Trophoblast cell (in vitro differentiated cells and primary cell): ENCODE measurements at regions not wholly inside any gene's neighbourhood (a gene's known extent, or its start where the extent isn't known, plus 50 kb on each side); places are given as distances from the start of the nearest gene placed in this dataset.
A peak's percentile ranks its signal among the peaks of the same experiment; 100 is the strongest.
"Not testable (repeated sequence)": the region's sequence is repeated elsewhere in the genome, so short reads cannot be mapped to it uniquely, and the experiment has no call there.

Experiments used
- DNase-seq, 2 donors: peaks; one replicate each; pipeline ENCODE4 v3.0.0-alpha.2; 2016
- H2AFZ ChIP-seq: 2 replicates; pipeline ENCODE4 v1.6.1; 2013; ENCODE audit warnings: low read length, moderate library complexity, mild to moderate bottlenecking; ENCODE audit not compliant: insufficient read depth, poor library complexity
- H2AK5ac ChIP-seq: 2 replicates; pipeline ENCODE4 v1.6.1; 2013; ENCODE audit warnings: mild to moderate bottlenecking, low read length
- H2BK120ac ChIP-seq: 2 replicates; pipeline ENCODE4 v1.6.1; 2013; ENCODE audit warnings: low read length, mild to moderate bottlenecking, moderate library complexity; ENCODE audit not compliant: insufficient read depth, poor library complexity
- H2BK12ac ChIP-seq: 2 replicates; pipeline ENCODE4 v1.6.1; 2013; ENCODE audit warnings: mild to moderate bottlenecking, low read length, moderate library complexity
- H2BK5ac ChIP-seq: 2 replicates; pipeline ENCODE4 v1.6.1; 2013; ENCODE audit warnings: low read length, low read depth, moderate library complexity, mild to moderate bottlenecking; ENCODE audit not compliant: poor library complexity
- H3K14ac ChIP-seq: 2 replicates; pipeline ENCODE4 v1.6.1; 2013; ENCODE audit warnings: mild to moderate bottlenecking, low read length
- H3K18ac ChIP-seq: 2 replicates; pipeline ENCODE4 v1.6.1; 2013; ENCODE audit warnings: mild to moderate bottlenecking, low read length
- H3K23ac ChIP-seq: 2 replicates; pipeline ENCODE4 v1.6.1; 2013; ENCODE audit warnings: low read length
- H3K27ac ChIP-seq: 2 replicates; pipeline ENCODE4 v1.5.1; 2013; ENCODE audit warnings: low read depth, mild to moderate bottlenecking, inconsistent platforms, low read length, moderate library complexity
- H3K27me3 ChIP-seq: 2 replicates; pipeline ENCODE4 v1.6.1; 2013; ENCODE audit warnings: inconsistent platforms, mild to moderate bottlenecking, low read length, moderate library complexity; ENCODE audit not compliant: insufficient read depth
- H3K36me3 ChIP-seq, 2 experiments: 1 replicate in 1 of 2; 2 replicates in 1 of 2; pipeline ENCODE4 v1.6.1; 2013; ENCODE audit warnings: low read length in 2 of 2, mild to moderate bottlenecking in 2 of 2, moderate library complexity in 1 of 2; ENCODE audit not compliant: insufficient read depth in 2 of 2, control insufficient read depth in 1 of 2
- H3K4ac ChIP-seq: 2 replicates; pipeline ENCODE4 v1.6.1; 2013; ENCODE audit warnings: low read depth, mild to moderate bottlenecking, low read length, moderate library complexity
- H3K4me1 ChIP-seq, 2 experiments: 1 replicate in 1 of 2; 2 replicates in 1 of 2; pipeline ENCODE4 v1.6.1; 2013; ENCODE audit warnings: low read length in 2 of 2, mild to moderate bottlenecking in 2 of 2, moderate library complexity in 1 of 2; ENCODE audit not compliant: insufficient read depth in 2 of 2, control insufficient read depth in 1 of 2
- H3K4me2 ChIP-seq: 2 replicates; pipeline ENCODE4 v1.6.1; 2013; ENCODE audit warnings: inconsistent platforms, mild to moderate bottlenecking, low read length, moderate library complexity
- H3K4me3 ChIP-seq: 2 replicates; pipeline ENCODE4 v1.5.1; 2013; ENCODE audit warnings: mild to moderate bottlenecking, low read depth, low read length, inconsistent platforms
- H3K79me1 ChIP-seq: one replicate; pipeline ENCODE4 v1.6.1; 2013; ENCODE audit warnings: low read length
- H3K79me2 ChIP-seq: 2 replicates; pipeline ENCODE4 v1.6.1; 2013; ENCODE audit warnings: low read length, mild to moderate bottlenecking; ENCODE audit not compliant: control insufficient read depth, insufficient read depth, poor library complexity
- H3K9ac ChIP-seq: 2 replicates; pipeline ENCODE4 v1.6.1; 2013; ENCODE audit warnings: mild to moderate bottlenecking, low read length
- H3K9me3 ChIP-seq: 2 replicates; pipeline ENCODE4 v1.6.1; 2013; ENCODE audit warnings: low read depth, mild to moderate bottlenecking, control low read depth, inconsistent platforms, low read length; ENCODE audit not compliant: insufficient read depth
- H4K12ac ChIP-seq: 2 replicates; pipeline ENCODE4 v1.6.1; 2013; ENCODE audit warnings: low read depth, mild to moderate bottlenecking, low read length, moderate library complexity
- H4K8ac ChIP-seq: 2 replicates; pipeline ENCODE4 v1.6.1; 2013; ENCODE audit warnings: low read depth, mild to moderate bottlenecking, low read length, moderate library complexity
- H4K91ac ChIP-seq: one replicate; pipeline ENCODE4 v1.6.1; 2013; ENCODE audit warnings: low read depth, mild to moderate bottlenecking, low read length, moderate library complexity
- WGBS: extraction: QIAGEN DNeasy Blood & Tissue Kit; methylation state at CpG from one replicate; pipeline ENCODE4 v1.1.7; 2013; ENCODE audit warnings: missing lambda C conversion rate; ENCODE audit not compliant: insufficient read length, insufficient coverage; ENCODE audit errors: extremely low coverage; 5-methylcytosine and 5-hydroxymethylcytosine counted together

- Histone ChIP-seq H3K9ac (no peak overlapping the region), H4K91ac (no peak overlapping the region), H2BK12ac (no peak overlapping the region), H3K79me1 (no peaks in the 10 kb centered on the region), H2AK5ac (no peak overlapping the region), H2AFZ (no peak overlapping the region), H4K12ac (no peak overlapping the region), H3K23ac (no peak overlapping the region), H3K4ac (no peak overlapping the region), H3K18ac (no peak overlapping the region), H3K4me3 (no peak overlapping the region), H3K4me2 (no peak overlapping the region), H3K27ac (no peak overlapping the region), H3K14ac (no peak overlapping the region), H2BK120ac (no peak overlapping the region), H3K27me3 (no peaks in the 10 kb centered on the region), H3K9me3 (no peaks in the 10 kb centered on the region), H2BK5ac (no peak overlapping the region), H4K8ac (no peak overlapping the region), H3K4me1 (no peaks in the 10 kb centered on the region), H3K36me3 (no peaks in the 10 kb centered on the region), H3K79me2 (no peaks in the 10 kb centered on the region)
- no CpG with 5 or more reads among the region's 1 CpG for WGBS
- no peak for DNase-seq
Observed at GRCh38 chr10:46175296-46175695, 111.5 kb upstream of the ANTXRL start.

- Histone ChIP-seq H3K36me3 (no peaks in the 10 kb centered on the region), H2BK5ac (no peak overlapping the region), H3K18ac (no peak overlapping the region), H3K27me3 (no peaks in the 10 kb centered on the region), H2AFZ (no peak overlapping the region), H3K14ac (no peak overlapping the region), H2BK12ac (no peak overlapping the region), H4K8ac (no peak overlapping the region), H2AK5ac (no peak overlapping the region), H3K4me1 (no peaks in the 10 kb centered on the region), H3K4me3 (no peak overlapping the region), H4K12ac (no peak overlapping the region), H4K91ac (no peak overlapping the region), H3K4ac (no peak overlapping the region), H3K9ac (no peak overlapping the region), H3K23ac (no peak overlapping the region), H3K4me2 (no peak overlapping the region), H3K27ac (no peak overlapping the region), H2BK120ac (no peak overlapping the region), H3K79me1 (no peaks in the 10 kb centered on the region), H3K79me2 (no peaks in the 10 kb centered on the region), H3K9me3 (no peaks in the 10 kb centered on the region)
- no peak for DNase-seq
Observed at GRCh38 chr10:46175831-46176230, 111.0 kb upstream of the ANTXRL start.

GRCh38 chr10:46187431-46187830 is 99.4 kb upstream of the ANTXRL start:
- not testable (repeated sequence) for H3K27me3 ChIP-seq, H3K18ac ChIP-seq, H3K9ac ChIP-seq, H4K91ac ChIP-seq, H3K14ac ChIP-seq, H3K4me3 ChIP-seq, H3K36me3 ChIP-seq, H3K23ac ChIP-seq, H2AFZ ChIP-seq, H2AK5ac ChIP-seq, H2BK5ac ChIP-seq, H3K79me1 ChIP-seq, H3K4me2 ChIP-seq, H3K79me2 ChIP-seq, H4K8ac ChIP-seq, H3K4ac ChIP-seq, H4K12ac ChIP-seq, H3K4me1 ChIP-seq, H2BK12ac ChIP-seq, DNase-seq, H3K27ac ChIP-seq, H3K9me3 ChIP-seq, H2BK120ac ChIP-seq
- WGBS = no CpG with 5 or more reads among the region's 3 CpGs

- Histone ChIP-seq H3K36me3 (no peaks in the 10 kb centered on the region), H3K4me1 (no peaks in the 10 kb centered on the region), H2AFZ (no peak overlapping the region), H3K27ac (no peak overlapping the region), H2BK12ac (no peak overlapping the region), H4K91ac (no peak overlapping the region), H3K9ac (no peak overlapping the region), H3K9me3 (no peaks in the 10 kb centered on the region), H3K18ac (no peak overlapping the region), H2AK5ac (no peak overlapping the region), H3K4me2 (no peak overlapping the region), H3K27me3 (no peaks in the 10 kb centered on the region), H2BK120ac (no peak overlapping the region), H3K4me3 (no peak overlapping the region), H4K8ac (no peak overlapping the region), H3K14ac (no peak overlapping the region), H3K79me2 (no peaks in the 10 kb centered on the region), H3K23ac (no peak overlapping the region), H3K4ac (no peak overlapping the region), H3K79me1 (no peaks in the 10 kb centered on the region), H2BK5ac (no peak overlapping the region), H4K12ac (no peak overlapping the region)
- WGBS = no CpG with 5 or more reads among the region's 3 CpGs
- no peak for DNase-seq
Observed at GRCh38 chr10:46197050-46197449, 89.7 kb upstream of the ANTXRL start.

GRCh38 chr10:46198516-46198915 is 88.3 kb upstream of the ANTXRL start:
- no peaks in the 10 kb centered on the region for H3K79me2 ChIP-seq
- H2BK12ac ChIP-seq = no peak overlapping the region
- no peaks in the 10 kb centered on the region for H3K4me1 ChIP-seq
- no peaks in the 10 kb centered on the region for H3K36me3 ChIP-seq
- no peak overlapping the region for H4K12ac ChIP-seq
- no peak overlapping the region for H3K4ac ChIP-seq
- H3K4me2 ChIP-seq = no peak overlapping the region
- no peak overlapping the region for H3K9ac ChIP-seq
- no peaks in the 10 kb centered on the region for H3K79me1 ChIP-seq
- H3K18ac ChIP-seq = no peak overlapping the region
- H4K91ac ChIP-seq = no peak overlapping the region
- no peak overlapping the region for H3K23ac ChIP-seq
- peak in 1 of 2 donors; percentile 5 for DNase-seq
- no peak overlapping the region for H2AFZ ChIP-seq
- no peak overlapping the region for H4K8ac ChIP-seq
- no peak overlapping the region for H2AK5ac ChIP-seq
- H2BK5ac ChIP-seq = no peak overlapping the region
- H3K27me3 ChIP-seq = no peaks in the 10 kb centered on the region
- H2BK120ac ChIP-seq = no peak overlapping the region
- H3K27ac ChIP-seq = no peak overlapping the region
- H3K9me3 ChIP-seq = no peaks in the 10 kb centered on the region
- H3K14ac ChIP-seq = no peak overlapping the region
- no peak overlapping the region for H3K4me3 ChIP-seq
